Epithelial cell of esophagus (primary cell): ENCODE measurements at regions not wholly inside any gene's neighbourhood (a gene's known extent, or its start where the extent isn't known, plus 50 kb on each side); places are given as distances from the start of the nearest gene placed in this dataset.
"Not testable (repeated sequence)": the region's sequence is repeated elsewhere in the genome, so short reads cannot be mapped to it uniquely, and the experiment has no call there.

Experiments used
- DNase-seq: peaks from one replicate; pipeline ENCODE4 v3.0.0; 2010; ENCODE audit warnings: low read depth
- H3K4me3 ChIP-seq: 2 replicates; pipeline ENCODE4 v1.5.1; 2011; ENCODE audit warnings: mild to moderate bottlenecking, low read length, control low read depth
- CTCF ChIP-seq: IDR thresholded peaks from 2 replicates; pipeline ENCODE4 v1.5.1; 2011; ENCODE audit warnings: low read depth, mild to moderate bottlenecking, low read length, control low read depth, inconsistent platforms; ENCODE audit not compliant: insufficient read depth; ENCODE audit errors: missing control alignments

- no peak overlapping the region for H3K4me3 ChIP-seq
- no peak for TF ChIP-seq CTCF
- DNase-seq = no peak
Measured at GRCh38 chr7:142657376-142657775, 91.9 kb upstream of the PRSS1 start.

DNA sequence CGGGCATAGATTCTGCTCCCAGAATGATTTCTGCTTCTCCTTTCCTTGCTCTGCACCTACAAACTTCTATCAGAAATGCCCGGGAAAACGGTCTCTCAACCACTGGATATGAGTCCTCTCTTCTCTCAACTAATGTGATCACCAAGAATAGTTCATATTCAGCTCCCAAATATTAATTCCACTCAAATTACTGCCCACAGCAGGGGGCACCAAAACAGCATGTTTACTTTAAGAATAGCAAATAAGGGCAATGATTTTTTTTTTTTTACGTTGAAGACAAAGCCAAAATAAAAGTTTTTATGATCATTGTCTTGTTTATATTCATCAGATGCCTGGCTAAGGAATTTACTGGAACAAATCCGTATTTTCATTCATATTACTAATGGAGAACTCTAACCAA, 94.9 kb upstream of the PRSS1 start:
- TF ChIP-seq CTCF = no peak

GRCh38 chr7:142647749-142648148, 101.5 kb upstream of the PRSS1 start:
- H3K4me3 ChIP-seq = no peak overlapping the region
- no peak for DNase-seq
- TF ChIP-seq CTCF = no peak

More for the DNA sequence above, 94.9 kb upstream of the PRSS1 start:
- DNase-seq = no peak
- H3K4me3 ChIP-seq = no peak overlapping the region

- TF ChIP-seq CTCF = no peak
- no peak for DNase-seq
- no peak overlapping the region for H3K4me3 ChIP-seq
Measured at GRCh38 chr7:142646386-142647140, 102.7 kb upstream of the PRSS1 start.

DNA sequence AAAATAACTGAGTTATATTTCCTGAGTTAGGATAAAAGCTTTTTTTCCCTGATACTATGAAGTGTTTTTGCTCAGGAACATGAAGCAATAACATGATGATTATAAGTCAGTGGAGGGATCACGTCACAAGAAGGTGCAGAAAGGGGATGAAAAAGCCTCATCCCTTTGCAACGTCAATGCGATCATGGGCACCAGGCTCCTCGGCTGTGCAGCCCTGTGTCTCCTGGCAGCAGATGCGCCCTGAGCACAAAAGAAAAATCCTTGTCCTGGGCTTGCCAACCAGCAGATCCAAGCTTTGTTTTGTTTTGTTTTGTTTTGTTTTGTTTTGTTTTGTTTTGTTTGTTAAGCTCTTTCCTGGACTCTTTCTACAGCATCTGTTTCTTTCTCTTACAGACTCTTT, 103.5 kb upstream of the PRSS1 start:
- no peak for TF ChIP-seq CTCF
- DNase-seq = no peak
- no peak overlapping the region for H3K4me3 ChIP-seq

DNA sequence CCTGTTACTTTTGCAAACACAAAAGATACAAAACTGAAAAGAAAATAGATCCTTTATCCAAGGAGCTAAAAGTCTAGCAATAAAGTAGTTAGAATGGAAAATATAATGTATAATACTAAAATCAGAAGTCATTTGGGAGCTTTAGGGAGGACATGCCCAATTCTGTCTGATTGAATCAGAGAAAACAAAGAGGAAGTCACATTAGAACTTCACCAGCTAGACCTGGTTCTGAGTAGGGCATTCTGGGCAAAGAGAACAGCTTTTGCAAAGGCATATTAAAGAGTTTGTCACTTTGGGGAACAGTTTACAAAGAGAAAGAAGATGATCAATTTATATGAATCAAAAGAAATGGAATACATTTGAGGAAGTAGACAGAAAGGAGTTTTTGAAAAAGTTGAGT, 107.0 kb upstream of the PRSS1 start:
- H3K4me3 ChIP-seq = no peak overlapping the region
- no peak for TF ChIP-seq CTCF
- DNase-seq = no peak

GRCh38 chr7:142641252-142641651, 108.0 kb upstream of the PRSS1 start:
- DNase-seq, H3K4me3 ChIP-seq: not testable (repeated sequence)
